ENCODE measurements at regions not wholly inside any gene's neighbourhood (a gene's known extent, or its start where the extent isn't known, plus 50 kb on each side); places are given as distances from the start of the nearest gene placed in this dataset.

GRCh38 chrX:8906299-8906938 lies 105.2 kb upstream of the FAM9A start:
- H3K36me3 ChIP-seq (ENCODE audit: control insufficient read depth, insufficient read depth, low read length): no peaks in the 10 kb centered on the region
- intact Hi-C loops (cut with micrococcal nuclease): no loop called here
- H3K27ac ChIP-seq (ENCODE audit: low read length): no peak overlapping the region
- H3K9me3 Mint-ChIP-seq: no peaks in the 10 kb centered on the region
- no peaks in the 10 kb centered on the region for H3K9me3 ChIP-seq (ENCODE audit: control insufficient read depth, insufficient read depth, low read length)
- H3K4me3 ChIP-seq (ENCODE audit: low read length): no peak overlapping the region
- peaks cover 19 to 46% of the 10 kb centered on the region in 2 donors for H3K27me3 Mint-ChIP-seq (ENCODE audit: low read depth in 2 of 2)
- no peak overlapping the region for H3K4me3 Mint-ChIP-seq
- ATAC-seq: no peak
- TF ChIP-seq CTCF (IDR thresholded peaks at IDR 0.05): no peak
- no peak overlapping the region for H3K27ac Mint-ChIP-seq
- no peaks in the 10 kb centered on the region for H3K4me1 ChIP-seq (ENCODE audit: control insufficient read depth, insufficient read depth, low read length)
- no peaks in the 10 kb centered on the region for H3K36me3 Mint-ChIP-seq
- H3K4me1 Mint-ChIP-seq: no peaks in the 10 kb centered on the region
- H3K27me3 ChIP-seq (ENCODE audit: control insufficient read depth, insufficient read depth, low read length): peaks cover 3% of the 10 kb centered on the region
- no peak for DNase-seq
- 77% methylated on average over 8 of the region's 9 CpGs for WGBS (ENCODE audit: insufficient coverage)

GRCh38 chrX:8897259-8897658 lies 96.1 kb upstream of the FAM9A start:
- Histone ChIP-seq H3K36me3 (ENCODE audit: control insufficient read depth, insufficient read depth, low read length) (no peaks in the 10 kb centered on the region), H3K9me3 (ENCODE audit: control insufficient read depth, insufficient read depth, low read length) (no peaks in the 10 kb centered on the region), H3K4me1 (ENCODE audit: control insufficient read depth, insufficient read depth, low read length) (no peaks in the 10 kb centered on the region), H3K4me3 (ENCODE audit: low read length) (no peak overlapping the region), H3K27ac (ENCODE audit: low read length) (no peak overlapping the region), H3K27me3 (ENCODE audit: control insufficient read depth, insufficient read depth, low read length) (no peaks in the 10 kb centered on the region)
- no peaks in the 10 kb centered on the region for H3K4me1 Mint-ChIP-seq
- H3K27me3 Mint-ChIP-seq (ENCODE audit: low read depth in 2 of 2): peaks cover 21 to 23% of the 10 kb centered on the region in 2 donors
- no peaks in the 10 kb centered on the region for H3K36me3 Mint-ChIP-seq
- intact Hi-C loops (cut with micrococcal nuclease): no loop called here
- no peak for DNase-seq
- H3K27ac Mint-ChIP-seq: no peak overlapping the region
- no peak overlapping the region for H3K4me3 Mint-ChIP-seq
- no peak for TF ChIP-seq CTCF (IDR thresholded peaks at IDR 0.05)
- ATAC-seq: no peak
- peaks cover 0 to 2% of the 10 kb centered on the region in 2 donors for H3K9me3 Mint-ChIP-seq
- WGBS (ENCODE audit: insufficient coverage): 89% methylated on average over 1 of the region's 4 CpGs

DNA sequence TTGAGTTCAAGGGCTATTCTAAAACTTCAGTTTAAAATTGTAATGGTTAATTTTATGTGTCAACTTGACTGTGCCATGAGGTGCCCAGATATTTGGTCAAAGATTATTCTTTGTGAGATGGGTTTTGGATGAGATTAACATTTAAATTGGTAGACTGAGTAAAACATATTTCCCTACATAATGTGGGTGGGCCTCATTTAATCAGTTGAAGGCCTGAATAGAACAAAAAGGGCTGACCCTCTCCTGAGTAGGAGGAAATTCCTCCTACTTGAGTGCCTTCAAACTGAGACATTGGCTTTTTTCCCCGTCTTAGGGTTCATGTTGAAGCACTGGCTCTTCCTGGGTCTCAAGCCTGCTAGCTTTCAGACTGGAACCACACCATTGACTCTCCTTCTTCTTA lies 89.6 kb upstream of the FAM9A start:
- Histone ChIP-seq H3K9me3 (ENCODE audit: control insufficient read depth, insufficient read depth, low read length) (no peaks in the 10 kb centered on the region), H3K27me3 (ENCODE audit: control insufficient read depth, insufficient read depth, low read length) (no peaks in the 10 kb centered on the region), H3K36me3 (ENCODE audit: control insufficient read depth, insufficient read depth, low read length) (no peaks in the 10 kb centered on the region), H3K4me1 (ENCODE audit: control insufficient read depth, insufficient read depth, low read length) (no peaks in the 10 kb centered on the region), H3K27ac (ENCODE audit: low read length) (no peak overlapping the region), H3K4me3 (ENCODE audit: low read length) (no peak overlapping the region)
- H3K36me3 Mint-ChIP-seq: no peaks in the 10 kb centered on the region
- H3K4me1 Mint-ChIP-seq: no peaks in the 10 kb centered on the region
- WGBS (ENCODE audit: insufficient coverage): 80% methylated on average over 1 of the region's 1 CpG
- H3K27me3 Mint-ChIP-seq (ENCODE audit: low read depth in 2 of 2): peaks cover 6 to 39% of the 10 kb centered on the region in 2 donors
- ATAC-seq (no peak), DNase-seq (no peak)
- no peak overlapping the region for H3K27ac Mint-ChIP-seq
- intact Hi-C loops (cut with micrococcal nuclease): no loop called here
- TF ChIP-seq CTCF (IDR thresholded peaks at IDR 0.05): no peak
- H3K4me3 Mint-ChIP-seq: no peak overlapping the region
- peaks cover 2% of the 10 kb centered on the region in 2 donors for H3K9me3 Mint-ChIP-seq

DNA sequence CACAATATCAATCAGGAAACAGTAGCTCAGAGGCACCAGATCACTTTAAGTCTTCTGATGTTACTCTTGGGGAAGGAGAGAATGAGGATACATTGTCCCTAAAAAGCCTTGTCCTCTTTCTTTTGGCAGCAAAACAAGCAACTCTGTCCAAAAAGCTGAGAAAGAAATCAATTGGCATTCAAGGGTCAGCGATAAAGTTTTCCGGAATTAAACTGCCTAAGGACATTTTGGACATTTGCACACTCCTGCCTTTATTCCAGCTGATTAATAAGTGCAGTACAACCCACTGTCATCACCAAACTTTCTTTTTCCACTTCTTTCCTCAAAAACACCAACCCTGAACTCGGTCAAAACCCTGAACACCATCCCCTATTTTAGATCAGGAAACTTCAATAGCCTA lies 85.8 kb upstream of the FAM9A start:
- intact Hi-C loops (cut with micrococcal nuclease): no loop called here
- H3K27ac Mint-ChIP-seq: no peak overlapping the region
- Histone ChIP-seq H3K36me3 (ENCODE audit: control insufficient read depth, insufficient read depth, low read length) (no peaks in the 10 kb centered on the region), H3K4me1 (ENCODE audit: control insufficient read depth, insufficient read depth, low read length) (no peaks in the 10 kb centered on the region), H3K4me3 (ENCODE audit: low read length) (no peak overlapping the region), H3K27ac (ENCODE audit: low read length) (no peak overlapping the region), H3K9me3 (ENCODE audit: control insufficient read depth, insufficient read depth, low read length) (no peaks in the 10 kb centered on the region), H3K27me3 (ENCODE audit: control insufficient read depth, insufficient read depth, low read length) (no peaks in the 10 kb centered on the region)
- WGBS (ENCODE audit: insufficient coverage): 91% methylated on average over 3 of the region's 3 CpGs
- no peaks in the 10 kb centered on the region for H3K4me1 Mint-ChIP-seq
- no peak for ATAC-seq
- no peak for TF ChIP-seq CTCF (IDR thresholded peaks at IDR 0.05)
- H3K27me3 Mint-ChIP-seq (ENCODE audit: low read depth in 2 of 2): peaks cover 11 to 44% of the 10 kb centered on the region in 2 donors
- H3K4me3 Mint-ChIP-seq: no peak overlapping the region
- H3K9me3 Mint-ChIP-seq: peaks cover 0 to 2% of the 10 kb centered on the region in 2 donors
- no peak for DNase-seq
- no peaks in the 10 kb centered on the region for H3K36me3 Mint-ChIP-seq

Measured in natural killer cell (primary cell).